ENCODE measurements at regions not wholly inside any gene's neighbourhood (a gene's known extent, or its start where the extent isn't known, plus 50 kb on each side); places are given as distances from the start of the nearest gene placed in this dataset.

- H3K4me3 ChIP-seq (ENCODE audit: low read length in 2 of 2) = no peak overlapping the region
- no peaks in the 10 kb centered on the region for H3K9me3 ChIP-seq (ENCODE audit: control insufficient read depth in 2 of 2, low read length in 2 of 2)
- no peak overlapping the region for H3K9ac ChIP-seq (ENCODE audit: low read depth in 1 of 2, low read length in 2 of 2)
- no peak overlapping the region for H3K27ac ChIP-seq (ENCODE audit: low read depth in 2 of 2, low read length in 2 of 2)
- H3K4me1 ChIP-seq (ENCODE audit: control insufficient read depth in 2 of 2, insufficient read depth in 2 of 2, low read length in 2 of 2) = no peaks in the 10 kb centered on the region
- H3K27me3 ChIP-seq (ENCODE audit: control insufficient read depth in 2 of 2, insufficient read depth in 2 of 2, low read length in 2 of 2) = no peaks in the 10 kb centered on the region
- H3K36me3 ChIP-seq (ENCODE audit: control insufficient read depth in 2 of 2, insufficient read depth in 2 of 2, low read length in 2 of 2) = no peaks in the 10 kb centered on the region
Measured at GRCh38 chr3:103006526-103007183, 571.8 kb downstream of the ZPLD1 start.

DNA sequence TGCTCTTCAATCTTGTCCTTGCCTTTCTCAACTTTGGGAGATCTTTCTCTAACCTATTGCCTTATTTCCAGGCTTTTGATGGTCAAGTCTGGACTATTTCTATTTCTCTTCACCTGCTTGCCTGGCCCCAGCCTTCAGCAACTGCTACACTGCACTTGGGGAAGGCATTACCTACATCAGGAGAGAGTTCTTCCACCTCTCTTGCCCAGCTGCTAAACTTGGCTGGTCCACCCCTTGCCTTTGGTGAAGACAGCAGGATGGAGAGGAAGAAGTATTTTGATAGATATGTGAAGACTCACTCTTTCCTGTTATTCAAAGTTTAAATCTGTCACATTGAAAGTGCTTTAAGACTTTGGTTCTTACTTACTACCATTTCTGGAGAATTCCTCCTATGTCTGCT lies 574.8 kb downstream of the ZPLD1 start:
- no peaks in the 10 kb centered on the region for H3K4me1 ChIP-seq (ENCODE audit: control insufficient read depth in 2 of 2, insufficient read depth in 2 of 2, low read length in 2 of 2)
- no peak overlapping the region for H3K27ac ChIP-seq (ENCODE audit: low read depth in 2 of 2, low read length in 2 of 2)
- H3K9ac ChIP-seq (ENCODE audit: low read depth in 1 of 2, low read length in 2 of 2) = no peak overlapping the region
- H3K36me3 ChIP-seq (ENCODE audit: control insufficient read depth in 2 of 2, insufficient read depth in 2 of 2, low read length in 2 of 2) = no peaks in the 10 kb centered on the region
- no peaks in the 10 kb centered on the region for H3K9me3 ChIP-seq (ENCODE audit: control insufficient read depth in 2 of 2, low read length in 2 of 2)
- no peak overlapping the region for H3K4me3 ChIP-seq (ENCODE audit: low read length in 2 of 2)
- H3K27me3 ChIP-seq (ENCODE audit: control insufficient read depth in 2 of 2, insufficient read depth in 2 of 2, low read length in 2 of 2) = no peaks in the 10 kb centered on the region

DNA sequence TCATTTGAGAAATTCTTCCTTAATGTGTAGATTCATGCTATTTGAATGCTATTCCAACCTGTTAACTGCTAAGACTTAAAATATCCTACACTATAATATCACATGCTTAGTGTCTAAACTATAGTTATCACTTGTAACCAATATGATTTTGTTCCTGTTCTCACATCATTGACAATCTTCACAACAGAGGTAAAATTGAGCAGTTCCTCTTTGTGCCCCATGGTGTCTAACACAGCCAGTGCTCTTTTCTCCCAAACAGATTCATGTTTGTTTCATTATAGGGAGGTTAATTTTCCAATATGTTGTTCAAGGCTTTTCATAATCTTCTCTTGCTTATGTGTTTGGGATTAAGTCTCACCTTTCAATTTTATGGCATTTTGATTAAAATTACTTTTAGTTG lies 591.1 kb downstream of the ZPLD1 start:
- no peaks in the 10 kb centered on the region for H3K9me3 ChIP-seq (ENCODE audit: control insufficient read depth in 2 of 2, low read length in 2 of 2)
- no peak overlapping the region for H3K4me3 ChIP-seq (ENCODE audit: low read length in 2 of 2)
- H3K27me3 ChIP-seq (ENCODE audit: control insufficient read depth in 2 of 2, insufficient read depth in 2 of 2, low read length in 2 of 2) = no peaks in the 10 kb centered on the region
- H3K36me3 ChIP-seq (ENCODE audit: control insufficient read depth in 2 of 2, insufficient read depth in 2 of 2, low read length in 2 of 2) = no peaks in the 10 kb centered on the region
- H3K4me1 ChIP-seq (ENCODE audit: control insufficient read depth in 2 of 2, insufficient read depth in 2 of 2, low read length in 2 of 2) = no peaks in the 10 kb centered on the region
- no peak overlapping the region for H3K27ac ChIP-seq (ENCODE audit: low read depth in 2 of 2, low read length in 2 of 2)
- no peak overlapping the region for H3K9ac ChIP-seq (ENCODE audit: low read depth in 1 of 2, low read length in 2 of 2)

DNA sequence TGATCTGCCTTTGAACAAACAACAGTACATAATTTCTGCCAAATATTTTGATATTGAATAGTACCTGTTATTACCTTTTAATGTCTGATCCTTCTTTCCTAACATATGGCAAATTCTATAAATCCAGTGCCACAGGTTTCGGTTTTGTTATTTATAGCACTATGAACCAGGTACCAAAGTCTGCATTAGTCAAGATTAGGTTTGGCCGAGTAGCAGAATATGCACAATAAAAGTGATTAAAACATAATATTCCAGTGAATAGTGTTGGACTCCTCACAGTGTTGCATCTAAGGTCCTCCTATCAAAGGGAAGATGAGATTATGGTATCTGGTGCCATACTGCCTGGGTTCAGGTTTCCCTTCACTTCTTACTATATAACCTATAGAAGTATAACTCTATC lies 599.0 kb downstream of the ZPLD1 start:
- Histone ChIP-seq H3K36me3 (ENCODE audit: control insufficient read depth in 2 of 2, insufficient read depth in 2 of 2, low read length in 2 of 2) (no peaks in the 10 kb centered on the region), H3K27ac (ENCODE audit: low read depth in 2 of 2, low read length in 2 of 2) (no peak overlapping the region), H3K9me3 (ENCODE audit: control insufficient read depth in 2 of 2, low read length in 2 of 2) (no peaks in the 10 kb centered on the region), H3K9ac (ENCODE audit: low read depth in 1 of 2, low read length in 2 of 2) (no peak overlapping the region), H3K27me3 (ENCODE audit: control insufficient read depth in 2 of 2, insufficient read depth in 2 of 2, low read length in 2 of 2) (no peaks in the 10 kb centered on the region), H3K4me1 (ENCODE audit: control insufficient read depth in 2 of 2, insufficient read depth in 2 of 2, low read length in 2 of 2) (no peaks in the 10 kb centered on the region), H3K4me3 (ENCODE audit: low read length in 2 of 2) (no peak overlapping the region)

DNA sequence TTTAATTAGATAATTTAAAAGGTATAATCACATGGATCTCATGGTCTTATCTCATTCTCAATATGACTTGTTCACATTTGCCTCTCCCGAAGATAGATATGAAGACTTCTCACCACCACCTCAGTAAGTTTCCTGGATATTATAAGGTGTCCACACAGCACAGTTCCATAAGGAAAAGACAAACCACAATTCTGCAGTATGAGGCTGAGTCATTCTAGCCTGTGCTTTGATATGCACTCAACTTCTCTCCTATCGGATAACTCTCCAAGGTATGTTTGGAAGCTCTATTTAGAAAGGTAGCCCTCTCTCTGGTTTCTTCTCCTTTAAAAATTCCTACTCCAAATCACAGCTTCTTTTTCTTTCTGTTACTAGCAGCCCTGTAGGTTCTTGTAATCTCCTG lies 612.8 kb downstream of the ZPLD1 start:
- Histone ChIP-seq H3K4me3 (ENCODE audit: low read length in 2 of 2) (no peak overlapping the region), H3K27ac (ENCODE audit: low read depth in 2 of 2, low read length in 2 of 2) (no peak overlapping the region), H3K9me3 (ENCODE audit: control insufficient read depth in 2 of 2, low read length in 2 of 2) (no peaks in the 10 kb centered on the region), H3K27me3 (ENCODE audit: control insufficient read depth in 2 of 2, insufficient read depth in 2 of 2, low read length in 2 of 2) (no peaks in the 10 kb centered on the region), H3K36me3 (ENCODE audit: control insufficient read depth in 2 of 2, insufficient read depth in 2 of 2, low read length in 2 of 2) (no peaks in the 10 kb centered on the region), H3K4me1 (ENCODE audit: control insufficient read depth in 2 of 2, insufficient read depth in 2 of 2, low read length in 2 of 2) (no peaks in the 10 kb centered on the region), H3K9ac (ENCODE audit: low read depth in 1 of 2, low read length in 2 of 2) (no peak overlapping the region)

GRCh38 chr3:103048068-103048722 lies 613.4 kb downstream of the ZPLD1 start:
- no peak overlapping the region for H3K9ac ChIP-seq (ENCODE audit: low read depth in 1 of 2, low read length in 2 of 2)
- no peak overlapping the region for H3K4me3 ChIP-seq (ENCODE audit: low read length in 2 of 2)
- no peaks in the 10 kb centered on the region for H3K36me3 ChIP-seq (ENCODE audit: control insufficient read depth in 2 of 2, insufficient read depth in 2 of 2, low read length in 2 of 2)
- no peaks in the 10 kb centered on the region for H3K27me3 ChIP-seq (ENCODE audit: control insufficient read depth in 2 of 2, insufficient read depth in 2 of 2, low read length in 2 of 2)
- H3K4me1 ChIP-seq (ENCODE audit: control insufficient read depth in 2 of 2, insufficient read depth in 2 of 2, low read length in 2 of 2) = no peaks in the 10 kb centered on the region
- no peak overlapping the region for H3K27ac ChIP-seq (ENCODE audit: low read depth in 2 of 2, low read length in 2 of 2)
- no peaks in the 10 kb centered on the region for H3K9me3 ChIP-seq (ENCODE audit: control insufficient read depth in 2 of 2, low read length in 2 of 2)

- Histone ChIP-seq H3K4me3 (ENCODE audit: low read length in 2 of 2) (no peak overlapping the region), H3K36me3 (ENCODE audit: control insufficient read depth in 2 of 2, insufficient read depth in 2 of 2, low read length in 2 of 2) (no peaks in the 10 kb centered on the region), H3K27ac (ENCODE audit: low read depth in 2 of 2, low read length in 2 of 2) (no peak overlapping the region), H3K4me1 (ENCODE audit: control insufficient read depth in 2 of 2, insufficient read depth in 2 of 2, low read length in 2 of 2) (no peaks in the 10 kb centered on the region), H3K9ac (ENCODE audit: low read depth in 1 of 2, low read length in 2 of 2) (no peak overlapping the region), H3K9me3 (ENCODE audit: control insufficient read depth in 2 of 2, low read length in 2 of 2) (no peaks in the 10 kb centered on the region), H3K27me3 (ENCODE audit: control insufficient read depth in 2 of 2, insufficient read depth in 2 of 2, low read length in 2 of 2) (no peaks in the 10 kb centered on the region)
Measured at GRCh38 chr3:103052236-103052830, 617.5 kb downstream of the ZPLD1 start.

DNA sequence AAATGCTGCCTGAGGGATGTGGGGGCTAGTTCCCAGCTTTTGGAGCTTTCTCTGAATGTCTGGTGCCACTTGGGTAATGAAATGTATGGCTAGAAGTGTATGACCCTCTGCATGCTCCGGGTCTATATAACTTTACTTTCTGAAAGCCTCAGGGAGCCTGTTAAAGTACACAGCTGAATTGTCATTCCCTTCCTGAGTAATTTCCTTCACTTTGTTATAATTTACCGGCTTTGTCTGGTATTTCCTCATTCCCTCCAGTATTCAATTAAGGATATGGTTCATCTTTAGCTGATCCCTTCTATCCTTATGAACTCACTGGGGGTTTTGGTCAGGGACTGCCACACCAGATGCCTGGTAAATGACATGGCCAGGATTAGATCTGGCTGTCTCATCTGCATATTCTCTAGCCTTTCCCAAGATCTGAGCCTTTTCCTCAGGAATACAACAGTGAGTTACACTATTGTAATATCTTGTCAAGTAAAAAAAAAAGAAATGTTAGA lies 620.3 kb downstream of the ZPLD1 start:
- no peaks in the 10 kb centered on the region for H3K4me1 ChIP-seq (ENCODE audit: control insufficient read depth in 2 of 2, insufficient read depth in 2 of 2, low read length in 2 of 2)
- no peak overlapping the region for H3K9ac ChIP-seq (ENCODE audit: low read depth in 1 of 2, low read length in 2 of 2)
- no peak overlapping the region for H3K27ac ChIP-seq (ENCODE audit: low read depth in 2 of 2, low read length in 2 of 2)
- no peaks in the 10 kb centered on the region for H3K27me3 ChIP-seq (ENCODE audit: control insufficient read depth in 2 of 2, insufficient read depth in 2 of 2, low read length in 2 of 2)
- no peaks in the 10 kb centered on the region for H3K9me3 ChIP-seq (ENCODE audit: control insufficient read depth in 2 of 2, low read length in 2 of 2)
- no peak overlapping the region for H3K4me3 ChIP-seq (ENCODE audit: low read length in 2 of 2)
- H3K36me3 ChIP-seq (ENCODE audit: control insufficient read depth in 2 of 2, insufficient read depth in 2 of 2, low read length in 2 of 2) = no peaks in the 10 kb centered on the region

- no peak overlapping the region for H3K27ac ChIP-seq (ENCODE audit: low read depth in 2 of 2, low read length in 2 of 2)
- no peak overlapping the region for H3K4me3 ChIP-seq (ENCODE audit: low read length in 2 of 2)
Measured at GRCh38 chr3:103056542-103056941, 621.7 kb downstream of the ZPLD1 start.

DNA sequence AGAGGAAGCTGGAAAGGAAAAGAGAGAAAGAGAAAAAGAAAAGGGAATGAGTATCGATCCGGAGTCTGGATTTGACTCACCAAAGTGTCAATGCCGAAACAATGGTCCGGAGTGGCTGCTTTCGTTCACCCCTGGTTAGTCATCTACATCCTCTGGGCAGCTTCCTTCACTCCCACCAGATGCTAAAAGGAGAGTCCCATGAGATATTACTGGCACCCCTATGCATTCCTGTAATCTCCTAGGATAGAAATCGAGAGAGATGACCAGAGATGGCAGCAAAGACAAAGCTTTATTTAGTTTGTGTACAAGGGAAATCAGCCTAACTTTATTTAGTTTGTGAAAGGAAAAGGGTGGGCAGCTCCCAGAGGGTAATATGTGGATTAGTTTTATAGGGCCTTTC lies 622.2 kb downstream of the ZPLD1 start:
- Histone ChIP-seq H3K4me1 (ENCODE audit: control insufficient read depth in 2 of 2, insufficient read depth in 2 of 2, low read length in 2 of 2) (no peaks in the 10 kb centered on the region), H3K27me3 (ENCODE audit: control insufficient read depth in 2 of 2, insufficient read depth in 2 of 2, low read length in 2 of 2) (no peaks in the 10 kb centered on the region), H3K27ac (ENCODE audit: low read depth in 2 of 2, low read length in 2 of 2) (no peak overlapping the region), H3K36me3 (ENCODE audit: control insufficient read depth in 2 of 2, insufficient read depth in 2 of 2, low read length in 2 of 2) (no peaks in the 10 kb centered on the region), H3K9ac (ENCODE audit: low read depth in 1 of 2, low read length in 2 of 2) (no peak overlapping the region), H3K4me3 (ENCODE audit: low read length in 2 of 2) (no peak overlapping the region), H3K9me3 (ENCODE audit: control insufficient read depth in 2 of 2, low read length in 2 of 2) (no peaks in the 10 kb centered on the region)

More at GRCh38 chr3:103056542-103056941, 621.7 kb downstream of the ZPLD1 start:
- no peaks in the 10 kb centered on the region for H3K36me3 ChIP-seq (ENCODE audit: control insufficient read depth in 2 of 2, insufficient read depth in 2 of 2, low read length in 2 of 2)
- H3K4me1 ChIP-seq (ENCODE audit: control insufficient read depth in 2 of 2, insufficient read depth in 2 of 2, low read length in 2 of 2) = no peaks in the 10 kb centered on the region
- H3K9ac ChIP-seq (ENCODE audit: low read depth in 1 of 2, low read length in 2 of 2) = no peak overlapping the region
- H3K9me3 ChIP-seq (ENCODE audit: control insufficient read depth in 2 of 2, low read length in 2 of 2) = no peaks in the 10 kb centered on the region
- H3K27me3 ChIP-seq (ENCODE audit: control insufficient read depth in 2 of 2, insufficient read depth in 2 of 2, low read length in 2 of 2) = no peaks in the 10 kb centered on the region
